SK-N-MC (cell line): ENCODE measurements at regions not wholly inside any gene's neighbourhood (a gene's known extent, or its start where the extent isn't known, plus 50 kb on each side); places are given as distances from the start of the nearest gene placed in this dataset.

Experiments
- DNase-seq: peaks from one replicate; pipeline ENCODE4 v3.0.0-alpha.2; 2011; ENCODE audit warnings: low read depth, low spot score
- H3K27ac ChIP-seq: fragments of 200-600 bp; sonication (generic); 2 replicates; pipeline ENCODE4 v1.5.1; 2016; ENCODE audit warnings: mixed run types
- H3K36me3 ChIP-seq: fragments of 200-600 bp; sonication (generic); 2 replicates; pipeline ENCODE4 v1.6.1; 2017; ENCODE audit warnings: antibody characterized with exemption, low read length, mixed read lengths; ENCODE audit not compliant: insufficient read depth
- H3K4me3 ChIP-seq: fragments of 200-600 bp; sonication (generic); 2 replicates; pipeline ENCODE4 v1.5.1; 2016
- H3K9ac ChIP-seq: fragments of 200-600 bp; sonication (generic); 2 replicates; pipeline ENCODE4 v1.8.0; 2017; ENCODE audit warnings: mixed run types, mixed read lengths; ENCODE audit not compliant: insufficient read length
- H3K9me3 ChIP-seq: fragments of 200-600 bp; sonication (generic); 2 replicates; pipeline ENCODE4 v1.6.1; 2017; ENCODE audit warnings: low read depth, mild to moderate bottlenecking, antibody characterized with exemption, low read length, moderate library complexity, mixed read lengths
- EZH2 ChIP-seq: fragments of 200-600 bp; sonication (generic); IDR thresholded peaks from one replicate; pipeline ENCODE4 v1.6.1; 2017; ENCODE audit warnings: antibody characterized with exemption
- FOXP2 ChIP-seq: optimal IDR thresholded peaks from 2 replicates; pipeline ENCODE3; 2011; ENCODE audit warnings: mild to moderate bottlenecking, moderate library complexity; ENCODE audit not compliant: insufficient read depth; ENCODE audit errors: extremely low read length, control extremely low read depth
- POLR2AphosphoS5 ChIP-seq: IDR thresholded peaks from 2 replicates; pipeline ENCODE4 v1.6.1; 2012; ENCODE audit warnings: mild to moderate bottlenecking, low read depth, low read length, borderline replicate concordance

DNA sequence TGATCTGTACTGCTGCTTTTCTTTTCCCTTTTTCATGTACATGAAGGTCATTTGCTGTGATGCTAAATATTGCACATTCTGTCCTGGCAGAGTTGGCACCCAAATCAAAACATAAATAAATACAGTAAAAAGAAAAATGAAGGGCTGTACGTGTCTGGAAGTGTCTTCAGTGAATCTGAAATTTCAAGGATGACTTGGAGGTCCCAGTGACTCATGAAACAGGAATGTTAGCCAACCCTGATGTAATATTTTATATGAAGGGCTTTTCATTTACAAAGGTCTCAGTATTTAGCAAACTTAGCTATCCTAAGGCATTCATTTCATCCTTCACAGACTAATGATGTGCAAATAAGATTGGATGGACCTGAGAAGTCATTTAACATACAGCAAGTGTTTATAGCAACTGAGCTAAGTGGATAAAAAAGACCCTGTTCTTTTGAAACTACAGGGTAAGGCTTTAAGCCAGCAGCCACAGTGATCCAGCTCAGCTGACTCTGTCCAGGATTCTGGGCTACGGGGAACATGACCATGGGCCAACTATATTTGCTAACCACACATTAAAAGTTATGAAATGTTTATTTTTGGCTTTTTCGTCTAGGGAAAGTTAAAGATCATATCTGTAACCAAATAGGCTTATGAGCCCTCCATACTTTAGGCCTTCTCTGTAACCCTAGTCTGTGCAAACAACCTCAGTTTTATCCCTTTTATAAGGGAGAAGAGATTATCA is 104.0 kb upstream of the DMRTA1 start:
- no peaks in the 10 kb centered on the region for H3K36me3 ChIP-seq
- H3K9me3 ChIP-seq, result no peaks in the 10 kb centered on the region
- no peak for TF ChIP-seq EZH2
- TF ChIP-seq POLR2AphosphoS5, result no peak
- TF ChIP-seq FOXP2, result no peak
- no peak for DNase-seq
- no peak overlapping the region for H3K27ac ChIP-seq
- no peak overlapping the region for H3K4me3 ChIP-seq
- H3K9ac ChIP-seq, result no peak overlapping the region

DNA sequence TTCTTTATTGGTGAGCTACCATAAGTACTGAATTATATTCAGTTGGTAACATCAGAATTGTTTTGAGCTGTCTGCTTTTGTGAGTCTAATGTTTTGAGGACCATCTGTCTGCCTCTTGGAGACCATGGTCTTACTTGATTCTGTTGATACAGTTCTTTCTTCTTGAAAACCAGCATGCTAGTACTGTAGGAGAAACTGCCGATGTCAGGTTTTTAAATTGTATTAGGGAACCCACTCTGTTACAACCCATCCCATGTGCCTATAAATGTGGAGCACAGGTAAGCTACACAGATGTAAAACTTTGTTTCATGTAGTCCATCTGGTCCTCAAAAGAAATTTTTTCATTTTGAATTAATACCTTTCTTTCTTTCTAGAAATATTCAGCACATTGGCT is 103.4 kb upstream of the DMRTA1 start:
- H3K9ac ChIP-seq, result no peak overlapping the region
- no peak overlapping the region for H3K27ac ChIP-seq
- H3K4me3 ChIP-seq, result no peak overlapping the region
- no peaks in the 10 kb centered on the region for H3K36me3 ChIP-seq
- no peak for DNase-seq
- no peak for TF ChIP-seq EZH2
- no peak for TF ChIP-seq FOXP2
- TF ChIP-seq POLR2AphosphoS5, result no peak
- no peaks in the 10 kb centered on the region for H3K9me3 ChIP-seq

DNA sequence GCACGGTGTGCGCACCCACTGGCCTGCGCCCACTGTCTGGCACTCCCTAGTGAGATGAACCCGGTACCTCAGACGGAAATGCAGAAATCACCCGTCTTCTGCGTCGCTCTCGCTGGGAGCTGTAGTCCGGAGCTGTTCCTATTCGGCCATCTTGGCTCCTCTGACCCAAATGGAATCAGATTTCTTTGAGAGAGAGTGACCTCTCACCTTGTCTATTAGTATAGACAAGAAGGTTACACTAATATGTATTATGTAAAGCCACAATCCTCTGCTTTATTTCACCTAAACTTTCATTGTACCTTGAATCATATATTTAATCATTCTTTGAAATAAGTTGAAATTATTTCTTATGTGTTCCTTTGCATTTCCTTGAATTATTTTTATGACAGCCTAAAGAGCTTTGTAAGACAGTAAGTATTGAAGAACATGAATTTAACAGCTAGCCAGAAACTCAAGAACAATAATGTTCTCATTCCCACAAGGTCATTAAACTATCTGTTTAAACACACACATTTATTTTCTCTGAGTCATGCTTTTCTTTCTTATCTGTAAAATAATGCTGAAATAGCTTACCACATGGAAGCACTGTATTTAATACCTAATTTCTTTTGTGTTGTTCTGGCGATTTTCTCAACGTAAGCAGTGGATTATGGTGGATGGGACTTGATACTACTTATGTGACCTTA is 91.8 kb upstream of the DMRTA1 start:
- H3K36me3 ChIP-seq, result no peaks in the 10 kb centered on the region
- TF ChIP-seq EZH2 (no peak), FOXP2 (no peak), POLR2AphosphoS5 (no peak)
- H3K9me3 ChIP-seq, result no peaks in the 10 kb centered on the region
- DNase-seq, result no peak
- H3K4me3 ChIP-seq, result no peak overlapping the region
- H3K27ac ChIP-seq, result no peak overlapping the region
- H3K9ac ChIP-seq, result no peak overlapping the region

DNA sequence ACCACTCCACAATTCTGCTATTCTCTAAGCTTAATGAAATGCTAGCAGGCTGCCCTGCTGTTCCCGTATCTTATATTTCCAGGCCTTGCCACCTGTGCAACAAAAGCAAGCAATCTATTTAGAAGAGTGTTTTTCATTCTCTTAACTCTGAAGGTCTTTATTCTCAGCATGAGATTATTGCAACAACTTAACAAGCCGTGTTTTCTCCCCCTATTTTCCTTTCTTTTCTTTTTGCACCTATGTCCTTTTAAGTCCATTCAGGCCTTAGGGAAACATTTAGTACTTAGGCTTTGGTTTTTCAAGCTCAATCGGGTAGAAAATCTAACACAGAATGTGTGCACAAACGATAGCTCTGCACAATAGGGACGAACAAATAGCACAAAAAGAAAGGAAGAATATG is 89.6 kb upstream of the DMRTA1 start:
- Histone ChIP-seq H3K4me3 (no peak overlapping the region), H3K9me3 (no peaks in the 10 kb centered on the region)
- DNase-seq, result no peak

DNA sequence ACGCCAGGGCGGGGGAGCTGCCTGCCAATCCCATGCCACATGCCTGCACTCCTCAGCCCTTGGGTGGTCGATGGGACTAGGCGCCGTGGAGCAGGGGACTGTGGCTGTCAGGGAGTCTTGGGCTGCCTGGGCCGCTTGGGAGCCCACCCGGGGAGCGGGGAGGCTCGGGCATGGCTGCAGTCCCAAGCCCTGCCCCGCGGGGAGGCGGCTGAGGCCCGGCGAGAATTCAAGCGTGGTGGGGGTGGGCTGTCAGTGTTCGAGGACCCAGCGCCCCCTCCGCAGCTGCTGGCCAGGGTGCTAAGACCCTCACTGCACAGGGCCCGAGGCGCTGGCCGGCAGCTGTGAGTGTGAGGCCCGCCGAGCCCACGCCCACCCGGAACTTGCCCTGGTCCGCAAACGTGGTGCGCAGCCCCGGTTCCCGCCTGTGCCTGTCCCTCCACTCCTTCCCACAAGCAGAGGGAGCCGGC is 83.2 kb upstream of the DMRTA1 start:
- no peak for DNase-seq
- no peaks in the 10 kb centered on the region for H3K36me3 ChIP-seq
- no peak overlapping the region for H3K9ac ChIP-seq
- no peak overlapping the region for H3K27ac ChIP-seq
- TF ChIP-seq FOXP2 (no peak), EZH2 (no peak), POLR2AphosphoS5 (no peak)
- H3K9me3 ChIP-seq, result no peaks in the 10 kb centered on the region
- H3K4me3 ChIP-seq, result no peak overlapping the region

More for the DNA sequence above, 89.6 kb upstream of the DMRTA1 start:
- no peak for TF ChIP-seq POLR2AphosphoS5
- no peak for TF ChIP-seq EZH2
- TF ChIP-seq FOXP2, result no peak
- Histone ChIP-seq H3K27ac (no peak overlapping the region), H3K36me3 (no peaks in the 10 kb centered on the region), H3K9ac (no peak overlapping the region)

DNA sequence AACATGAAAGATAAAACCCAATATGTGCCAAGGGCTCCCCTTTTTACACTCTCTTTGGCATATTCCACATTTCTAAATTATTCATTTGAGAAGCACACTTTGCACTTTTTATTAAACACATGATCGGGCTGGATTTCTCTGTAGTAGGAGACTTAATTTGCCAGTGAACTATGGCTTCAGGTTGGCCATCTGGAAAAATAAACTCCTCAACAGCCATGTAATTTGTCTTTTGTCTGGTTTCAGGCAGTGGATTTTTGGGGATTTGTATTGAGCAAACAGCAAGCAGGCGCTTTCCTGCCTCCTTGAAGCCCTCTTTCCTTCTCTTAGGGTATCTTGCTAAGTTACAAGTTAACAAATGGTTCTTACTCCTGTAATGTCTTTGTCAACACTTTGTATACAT is 73.0 kb upstream of the DMRTA1 start:
- no peak overlapping the region for H3K27ac ChIP-seq
- no peak for TF ChIP-seq FOXP2
- no peak for TF ChIP-seq EZH2
- no peaks in the 10 kb centered on the region for H3K36me3 ChIP-seq
- DNase-seq, result no peak
- H3K9me3 ChIP-seq, result no peaks in the 10 kb centered on the region
- H3K9ac ChIP-seq, result no peak overlapping the region
- no peak overlapping the region for H3K4me3 ChIP-seq

DNA sequence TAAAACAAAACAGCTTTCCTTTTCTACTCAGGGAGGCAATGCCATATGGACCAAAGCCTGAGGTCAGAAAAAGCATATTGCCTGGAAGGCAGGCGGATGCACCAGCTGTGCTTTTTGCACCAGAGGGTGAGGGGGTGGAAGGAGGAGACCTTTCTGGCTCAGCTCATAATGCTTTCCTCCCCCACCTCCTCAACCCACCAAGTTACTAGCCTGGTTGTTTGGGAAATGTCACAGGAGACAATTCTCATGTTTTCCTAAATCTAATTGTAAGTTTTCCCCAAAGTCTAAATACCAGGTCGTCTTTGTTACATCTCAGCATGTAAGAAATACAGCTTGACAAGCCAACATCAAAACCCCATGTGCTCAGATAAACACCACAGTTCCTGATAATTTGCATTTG is 72.6 kb upstream of the DMRTA1 start:
- Histone ChIP-seq H3K9ac (no peak overlapping the region), H3K9me3 (no peaks in the 10 kb centered on the region), H3K4me3 (no peak overlapping the region), H3K27ac (no peak overlapping the region), H3K36me3 (no peaks in the 10 kb centered on the region)
- DNase-seq, result no peak
- no peak for TF ChIP-seq FOXP2
- TF ChIP-seq EZH2, result no peak
- TF ChIP-seq POLR2AphosphoS5, result no peak

DNA sequence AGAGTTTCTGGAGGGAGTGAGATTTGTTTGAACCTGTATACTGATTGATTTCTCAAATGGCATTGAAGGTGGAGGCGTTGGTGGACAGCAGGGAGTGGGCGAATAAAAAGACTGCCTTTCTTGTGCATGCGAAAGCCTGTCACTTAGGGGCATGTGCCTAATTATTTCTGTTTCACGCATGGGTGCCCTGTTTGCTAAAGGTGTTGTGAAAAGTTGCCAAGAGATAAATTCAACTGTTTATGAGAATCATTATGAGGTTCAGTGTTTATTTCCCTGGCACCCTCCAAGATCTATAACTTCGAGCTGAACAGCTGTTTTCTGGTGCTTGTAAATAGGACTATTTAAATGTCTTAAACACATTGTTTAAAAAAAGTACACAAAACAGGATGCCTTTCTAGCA is 67.4 kb upstream of the DMRTA1 start:
- TF ChIP-seq EZH2, result no peak
- TF ChIP-seq POLR2AphosphoS5, result no peak
- no peak for TF ChIP-seq FOXP2
- Histone ChIP-seq H3K9me3 (no peaks in the 10 kb centered on the region), H3K36me3 (no peaks in the 10 kb centered on the region), H3K4me3 (no peak overlapping the region), H3K27ac (no peak overlapping the region), H3K9ac (no peak overlapping the region)
- DNase-seq, result no peak
